CD4-positive, alpha-beta T cell treated with Interleukin-2 at 100 ng/mL for 4 hours (primary cell): ENCODE measurements at regions not wholly inside any gene's neighbourhood (a gene's known extent, or its start where the extent isn't known, plus 50 kb on each side); places are given as distances from the start of the nearest gene placed in this dataset.
A peak's percentile ranks its signal among the peaks of the same experiment; 100 is the strongest.

Experiments used
- DNase-seq: peaks from one replicate; pipeline ENCODE4 v3.0.0-alpha.2; 2020; ENCODE audit warnings: low spot score

DNA sequence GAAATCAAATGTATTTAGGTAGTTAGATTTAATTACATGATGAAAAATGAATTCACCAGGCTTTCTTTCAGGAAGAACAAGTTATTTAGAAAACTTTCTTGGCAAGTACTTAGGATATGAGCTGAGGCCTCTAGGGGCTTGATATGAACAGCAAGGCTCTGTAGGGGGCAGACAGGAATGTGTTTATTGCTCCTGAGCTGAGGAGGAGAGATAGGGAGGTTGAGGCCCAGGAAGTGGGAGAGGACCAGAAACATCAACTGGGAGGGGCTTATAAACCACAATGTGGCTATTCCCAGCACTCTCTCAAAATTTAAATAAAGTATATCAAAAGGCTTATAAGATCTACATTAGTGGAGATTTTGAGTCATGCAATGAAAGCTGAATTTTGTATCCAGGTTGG, 154.0 kb upstream of the MAF start:
- DNase-seq, result no peak

DNA sequence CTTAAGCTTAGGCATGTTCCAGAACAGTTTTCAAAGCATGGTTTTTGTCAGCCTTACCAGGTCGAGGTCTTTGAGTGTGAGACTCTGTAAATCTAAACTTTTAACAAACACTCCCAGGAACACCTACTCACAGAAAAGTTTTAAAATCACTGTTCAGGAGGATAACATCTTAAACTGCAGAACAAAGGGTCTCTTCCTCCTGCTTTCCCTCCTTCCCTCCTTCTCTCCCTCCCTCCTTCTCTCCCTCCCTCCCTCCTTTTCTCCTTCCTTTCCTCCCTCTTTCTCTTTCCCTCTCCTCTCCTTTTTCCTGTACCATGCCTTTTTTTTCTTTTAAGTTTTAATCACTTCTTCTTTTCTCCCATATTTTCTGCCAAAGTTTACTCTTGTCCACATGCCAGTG, 153.5 kb upstream of the MAF start:
- no peak for DNase-seq

DNA sequence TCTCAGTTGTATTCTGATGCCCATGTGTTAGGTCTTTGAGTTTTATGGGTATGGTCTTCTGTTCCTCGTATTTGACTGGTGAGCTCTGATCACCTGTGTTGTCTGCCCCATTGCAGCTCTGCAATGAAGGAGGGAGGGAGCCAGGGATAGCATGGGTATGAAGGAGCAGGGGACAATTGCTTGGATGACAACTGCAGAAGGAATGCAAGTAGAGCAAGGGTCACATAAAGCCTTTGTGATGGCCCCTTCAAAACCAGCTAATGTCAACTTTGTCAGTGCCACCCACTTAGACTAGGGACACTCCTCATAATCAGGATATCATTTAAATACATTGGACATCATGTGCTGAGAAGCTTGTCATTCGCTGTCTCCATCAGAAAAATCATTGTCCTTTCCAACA, 152.7 kb upstream of the MAF start:
- no peak for DNase-seq

DNA sequence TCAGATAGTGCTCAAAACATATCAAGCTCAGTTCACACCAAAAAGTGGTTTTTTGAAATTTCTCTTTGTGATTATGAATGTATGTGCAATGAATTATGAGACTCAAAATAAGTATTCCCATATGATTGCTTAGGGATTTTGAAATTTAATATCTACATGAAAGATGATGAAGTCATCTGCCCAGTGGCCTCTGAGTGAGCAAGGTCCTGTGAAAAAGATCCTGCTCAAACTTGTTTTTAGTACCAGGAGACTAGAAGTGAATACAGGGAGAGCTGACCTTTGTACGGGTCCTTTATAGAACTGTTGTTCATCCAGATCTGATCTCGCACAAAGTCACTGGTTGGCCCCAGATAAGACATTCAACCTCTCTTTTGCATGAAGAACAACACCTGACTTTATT, 151.9 kb upstream of the MAF start:
- DNase-seq, result no peak

DNA sequence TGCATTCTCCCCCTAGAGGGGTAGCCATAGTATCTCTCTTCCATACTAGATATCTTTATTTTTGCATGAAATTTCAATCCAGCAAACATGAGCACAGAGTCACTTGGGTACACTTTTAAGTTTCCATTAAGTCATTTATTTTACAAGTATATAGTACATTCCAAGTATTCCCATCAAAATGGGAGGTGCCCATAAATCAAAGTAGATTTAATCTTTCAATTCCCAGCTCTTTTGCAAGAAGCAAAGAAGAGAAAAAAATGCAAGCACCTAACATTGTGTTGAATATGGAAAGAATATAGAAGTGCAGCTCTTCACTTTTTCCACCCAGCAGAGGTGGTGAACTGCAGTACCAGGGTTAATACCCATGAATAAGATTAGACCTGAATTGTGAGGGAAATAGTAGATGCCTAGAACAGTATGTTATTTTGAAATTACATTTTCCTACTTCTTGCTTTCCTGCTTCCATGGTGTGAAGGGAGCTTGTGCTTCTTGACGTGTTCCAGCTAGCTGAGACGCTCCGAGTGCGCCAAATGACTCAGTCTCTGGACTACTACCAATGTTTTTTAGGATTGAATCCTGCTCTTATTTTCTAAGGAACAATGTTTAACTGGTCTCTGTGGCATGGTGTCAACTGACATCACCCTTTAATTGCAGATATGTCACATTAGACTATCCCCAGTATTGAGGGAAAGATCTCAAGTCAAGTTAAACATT, 151.1 kb upstream of the MAF start:
- DNase-seq, result no peak

DNA sequence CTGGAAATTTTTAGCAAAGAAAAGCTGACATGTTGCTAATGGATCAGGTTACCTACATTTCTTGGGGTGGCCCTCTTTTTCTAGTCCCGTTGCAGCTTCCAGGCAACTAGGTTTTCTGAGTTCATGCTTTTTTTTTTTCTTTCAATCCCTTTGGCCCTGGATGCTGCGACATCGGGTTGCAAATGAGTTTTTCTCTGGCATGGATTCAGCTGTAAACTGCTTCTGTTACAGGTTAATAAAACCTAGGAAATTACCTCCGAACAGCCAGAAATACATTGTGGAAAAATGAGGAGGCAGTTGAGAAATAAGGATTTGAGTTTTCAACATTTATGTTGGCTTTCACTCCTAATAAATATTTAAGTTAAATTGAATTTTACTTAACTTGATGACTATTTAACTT, 149.8 kb upstream of the MAF start:
- DNase-seq, result no peak

DNA sequence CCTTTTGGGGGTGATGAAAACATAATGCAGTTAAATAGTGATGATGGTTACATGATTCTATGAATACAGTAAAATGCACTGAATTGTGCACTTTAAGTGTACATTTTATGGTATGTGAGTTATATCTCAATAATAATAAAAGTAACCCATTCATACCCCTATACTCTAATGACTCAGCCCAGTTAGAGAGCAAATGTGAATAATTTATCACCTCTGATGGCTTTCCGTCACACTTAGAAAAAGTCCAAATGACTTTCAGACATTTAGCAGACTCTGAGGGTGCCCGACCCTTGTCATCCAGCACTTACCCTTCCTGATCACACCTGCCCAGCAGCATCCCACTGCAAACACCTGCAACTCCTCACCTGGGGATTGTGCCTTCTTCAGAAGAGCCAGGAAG, 148.1 kb upstream of the MAF start:
- no peak for DNase-seq

DNA sequence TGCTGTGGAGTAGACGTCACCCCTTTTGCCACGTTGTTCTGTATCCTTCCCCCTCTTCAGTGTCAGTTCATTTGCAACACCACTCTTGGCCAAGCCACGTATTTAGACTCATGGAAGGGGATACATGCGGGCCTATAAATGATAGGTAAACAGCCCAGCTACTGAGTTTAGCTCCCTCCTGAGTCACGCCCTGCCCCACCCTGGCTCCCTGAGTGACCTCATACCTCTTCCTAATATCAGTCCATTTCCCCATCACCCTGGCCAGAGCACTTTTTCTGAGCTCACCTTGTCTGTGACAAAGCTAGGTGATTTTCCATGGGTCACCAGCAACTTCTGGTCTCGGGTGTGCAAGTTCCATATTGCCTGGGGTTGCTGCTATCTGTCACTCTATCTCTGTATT, 147.2 kb upstream of the MAF start:
- DNase-seq, result no peak

DNA sequence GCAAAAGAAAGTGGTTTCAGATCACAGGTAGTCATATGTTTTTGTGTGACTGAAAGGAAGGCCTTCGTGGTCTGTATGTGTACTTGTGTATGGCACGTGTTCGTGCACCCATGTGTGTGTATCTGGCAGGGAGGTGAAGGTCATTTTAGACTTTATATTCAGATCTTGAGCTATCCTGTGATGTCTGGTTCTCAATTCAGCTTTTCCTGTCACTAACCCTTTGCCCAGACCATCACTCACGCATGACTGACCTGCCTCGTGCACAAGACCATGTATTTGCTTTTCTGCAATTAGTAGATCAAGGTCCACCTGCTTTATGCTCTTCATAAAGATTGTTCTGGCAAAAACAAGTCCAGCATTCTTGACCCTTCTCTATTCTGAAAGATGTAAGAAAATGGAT, 139.7 kb upstream of the MAF start:
- DNase-seq, result no peak

DNA sequence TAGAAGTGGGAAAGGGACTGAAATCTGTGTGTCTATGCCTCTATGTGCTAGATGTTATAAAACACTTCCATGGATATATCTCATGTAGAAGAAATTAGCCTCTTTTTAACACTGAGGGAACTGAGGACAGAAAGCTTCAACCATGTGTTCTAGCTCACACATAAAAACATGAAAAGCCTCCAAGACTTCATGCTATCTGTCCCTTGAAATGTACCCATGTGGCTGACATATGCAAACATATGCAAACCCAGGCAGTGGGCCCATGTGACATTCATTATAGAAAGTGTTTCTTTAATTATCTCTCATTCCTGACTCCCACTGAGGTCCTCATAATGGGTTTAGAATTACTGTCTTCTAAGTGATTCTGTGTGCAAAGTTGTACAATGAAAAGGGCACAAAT, 134.7 kb upstream of the MAF start:
- DNase-seq, result no peak

DNA sequence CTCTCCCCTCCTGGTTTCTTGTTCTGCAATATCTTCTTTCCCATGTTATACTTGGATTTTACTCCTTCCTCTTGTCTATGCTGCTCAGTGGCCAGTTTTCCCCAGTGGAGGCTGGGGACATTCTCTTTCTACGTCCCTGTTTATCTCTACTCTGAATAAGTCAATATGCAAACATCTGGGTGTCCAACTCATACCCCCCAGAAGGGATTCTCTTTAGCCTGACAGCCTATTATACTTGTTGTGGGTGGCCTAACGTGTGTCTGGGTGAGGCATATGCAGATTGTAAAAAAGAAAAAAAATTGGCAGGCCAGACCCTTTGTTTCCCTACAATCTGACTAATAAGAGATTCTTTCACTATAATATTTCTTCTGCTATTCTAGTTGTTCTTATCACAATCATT, 134.2 kb upstream of the MAF start:
- DNase-seq, result no peak

DNA sequence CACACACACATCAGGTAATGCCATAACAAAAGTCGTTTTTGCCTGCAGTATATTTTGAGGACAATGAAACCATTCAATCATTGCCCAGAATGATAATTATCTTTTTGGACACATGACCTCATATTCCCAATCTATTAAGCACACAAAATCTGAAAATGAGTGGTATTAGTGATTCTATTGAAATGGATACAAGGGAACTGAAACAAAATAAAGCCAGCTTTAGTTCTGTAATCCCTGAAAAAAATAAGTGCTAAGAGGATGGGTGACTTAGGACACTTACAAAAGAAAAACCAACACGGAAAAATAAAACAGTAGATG, 128.3 kb upstream of the MAF start:
- DNase-seq, result no peak

DNA sequence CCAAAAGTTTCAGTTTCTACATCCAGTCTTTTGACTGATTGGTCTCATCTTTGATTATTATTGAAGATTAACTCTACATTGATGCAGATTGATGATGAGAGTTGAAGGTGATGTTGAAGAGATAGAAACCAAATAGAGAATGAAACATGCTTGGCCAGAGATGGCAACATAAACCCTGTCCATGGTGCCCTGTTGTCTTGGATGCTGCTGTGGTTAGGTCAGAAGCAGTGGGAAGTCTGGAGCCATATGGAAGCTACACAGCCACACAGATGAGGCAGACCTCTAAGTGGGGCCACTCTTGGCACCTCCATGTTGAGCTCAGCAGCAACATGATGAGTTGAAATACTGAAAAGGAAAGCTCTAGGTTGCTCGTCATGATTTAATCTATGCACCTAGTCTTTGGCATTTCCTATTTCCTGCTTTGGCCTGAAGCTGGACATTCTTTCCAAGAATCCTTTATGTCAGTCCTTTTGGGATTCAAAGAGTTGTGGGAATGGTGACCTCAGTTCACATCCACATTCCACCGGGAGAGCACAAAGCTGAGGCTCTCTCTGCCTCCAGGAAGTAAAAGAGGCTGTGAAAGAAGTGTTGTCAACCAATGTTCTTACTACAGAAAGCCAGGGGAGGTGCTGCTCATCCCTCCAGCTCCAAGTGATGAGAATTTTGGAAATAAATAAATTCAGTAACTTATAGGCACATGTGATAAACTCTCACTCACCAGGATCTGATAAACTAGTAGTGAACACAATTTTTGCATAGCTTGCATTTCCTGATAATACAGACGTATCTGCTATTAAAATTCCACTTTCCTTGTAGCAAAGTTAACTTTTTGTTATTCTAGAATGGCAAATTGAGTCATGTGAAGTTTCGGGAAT, 127.7 kb upstream of the MAF start:
- no peak for DNase-seq

DNA sequence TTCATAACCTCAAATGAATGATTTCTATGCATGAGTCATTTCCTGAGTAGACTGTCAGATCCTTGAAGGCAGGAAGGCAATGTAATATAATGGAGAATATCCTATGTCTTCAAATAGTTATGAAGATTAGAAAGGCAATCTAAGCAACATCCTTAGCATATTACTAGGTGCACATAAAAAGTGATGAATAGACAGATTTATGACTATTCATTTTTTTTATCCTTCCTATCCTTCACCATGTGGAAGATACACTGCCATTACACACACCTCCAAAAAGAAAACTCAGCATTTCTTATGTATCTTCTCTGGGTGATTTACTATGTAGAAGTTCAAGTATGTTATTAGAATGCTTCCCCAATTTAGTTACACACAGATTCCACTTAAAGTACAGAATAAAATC, 126.4 kb upstream of the MAF start:
- DNase-seq, result no peak

DNA sequence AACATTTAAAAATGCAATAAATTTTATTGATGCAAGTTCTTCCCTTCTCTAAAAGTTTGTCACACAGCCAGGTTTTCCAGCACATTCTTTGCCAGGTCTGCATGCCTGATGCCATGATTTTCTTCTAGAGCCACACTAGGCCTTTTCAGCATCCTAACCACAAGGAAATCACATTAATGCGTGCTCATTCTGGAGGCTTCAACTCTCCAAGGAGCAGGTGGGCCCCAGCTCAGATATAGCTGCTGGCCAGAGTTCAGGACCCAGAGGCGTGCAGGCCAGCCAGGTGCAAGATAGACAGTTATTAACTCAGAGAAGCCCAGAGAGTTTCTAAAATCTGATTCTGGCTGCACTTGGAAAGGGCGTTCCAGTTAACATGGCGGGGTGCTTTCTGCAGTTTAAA, 124.5 kb upstream of the MAF start:
- DNase-seq, result no peak

DNA sequence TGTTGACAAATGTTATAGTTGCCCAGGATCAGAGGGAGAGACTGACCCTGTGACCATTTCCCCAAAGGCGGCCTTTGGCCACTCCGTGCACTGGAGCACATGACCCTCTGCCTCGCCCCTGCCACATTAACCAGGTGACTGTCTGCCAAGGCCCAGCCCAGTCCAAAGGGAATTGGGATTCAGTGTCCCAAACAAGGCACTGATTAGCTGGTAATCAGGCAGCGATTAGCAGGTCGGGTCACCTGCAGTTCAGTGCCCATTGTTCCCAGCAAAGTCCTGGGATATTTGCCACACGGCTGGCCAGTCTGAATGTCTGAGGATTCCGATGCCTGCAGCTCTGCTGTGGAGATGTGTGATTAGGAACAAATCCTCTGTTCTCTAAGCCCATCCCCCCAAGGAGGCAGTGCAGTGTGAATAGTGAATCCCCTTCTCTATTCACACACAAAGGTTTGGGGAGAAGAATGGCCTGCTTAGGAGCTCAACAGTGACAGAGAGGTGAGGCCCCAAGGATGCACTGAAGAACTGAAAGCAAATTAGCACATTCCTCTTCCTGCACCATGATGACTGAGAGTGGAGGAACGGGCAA, 123.1 kb upstream of the MAF start:
- DNase-seq, result no peak

DNA sequence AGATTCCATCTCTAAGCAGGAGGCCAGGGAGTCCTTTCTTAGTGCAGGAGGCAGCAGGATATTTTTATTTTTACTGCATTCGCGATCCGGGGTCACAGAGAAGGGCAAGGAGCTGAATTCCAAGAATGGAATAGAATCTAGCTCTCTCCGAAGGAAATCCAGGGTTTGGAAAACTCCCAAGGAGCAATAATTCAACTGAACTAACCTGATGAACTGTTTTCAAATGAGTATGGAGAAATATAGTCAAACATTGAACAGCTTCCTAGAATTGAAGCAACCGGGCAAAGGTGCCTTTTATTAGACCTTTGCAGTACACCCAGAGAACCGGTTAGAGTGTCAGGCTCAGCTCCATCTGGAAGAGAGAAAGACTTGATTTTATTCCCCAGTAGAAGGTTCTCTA, 120.7 kb upstream of the MAF start:
- no peak for DNase-seq

DNA sequence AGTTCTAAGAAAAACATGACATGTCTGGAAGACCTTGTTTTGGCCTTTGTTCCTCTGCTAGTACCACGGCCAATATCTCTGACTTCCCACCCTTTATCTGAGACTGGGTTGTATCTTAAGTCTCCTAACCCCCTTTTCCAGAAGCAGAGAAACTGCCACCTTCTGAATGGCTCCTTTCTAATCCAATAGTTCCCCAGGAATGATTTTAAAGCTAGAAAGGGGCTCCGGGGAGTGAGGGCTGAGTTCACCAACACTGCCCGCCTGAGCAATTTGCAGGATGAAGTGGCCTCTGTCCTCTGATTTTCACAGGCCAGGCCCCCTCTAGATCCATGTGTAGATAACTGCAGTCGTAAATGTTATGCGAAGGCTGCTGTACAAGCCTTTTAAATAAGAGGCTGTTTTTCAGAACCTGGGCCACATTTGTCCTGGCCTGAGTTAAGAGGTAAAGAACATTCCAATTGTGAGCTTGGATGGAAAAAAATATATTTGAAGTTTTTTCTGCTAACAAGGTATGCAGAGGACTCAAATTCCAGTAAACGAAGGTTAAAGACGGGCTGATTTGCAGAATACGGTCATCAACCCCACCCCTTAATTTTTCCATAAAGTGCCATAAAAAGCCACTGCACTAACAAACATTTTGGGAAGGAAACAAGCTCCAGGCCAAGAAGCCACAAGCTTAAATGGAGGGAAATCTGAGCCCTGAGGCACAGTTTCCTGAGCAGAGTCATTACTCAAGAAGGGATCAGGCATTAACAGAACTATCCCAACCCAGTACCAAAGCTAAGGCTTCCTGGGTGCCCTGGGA, 117.0 kb upstream of the MAF start:
- no peak for DNase-seq

DNA sequence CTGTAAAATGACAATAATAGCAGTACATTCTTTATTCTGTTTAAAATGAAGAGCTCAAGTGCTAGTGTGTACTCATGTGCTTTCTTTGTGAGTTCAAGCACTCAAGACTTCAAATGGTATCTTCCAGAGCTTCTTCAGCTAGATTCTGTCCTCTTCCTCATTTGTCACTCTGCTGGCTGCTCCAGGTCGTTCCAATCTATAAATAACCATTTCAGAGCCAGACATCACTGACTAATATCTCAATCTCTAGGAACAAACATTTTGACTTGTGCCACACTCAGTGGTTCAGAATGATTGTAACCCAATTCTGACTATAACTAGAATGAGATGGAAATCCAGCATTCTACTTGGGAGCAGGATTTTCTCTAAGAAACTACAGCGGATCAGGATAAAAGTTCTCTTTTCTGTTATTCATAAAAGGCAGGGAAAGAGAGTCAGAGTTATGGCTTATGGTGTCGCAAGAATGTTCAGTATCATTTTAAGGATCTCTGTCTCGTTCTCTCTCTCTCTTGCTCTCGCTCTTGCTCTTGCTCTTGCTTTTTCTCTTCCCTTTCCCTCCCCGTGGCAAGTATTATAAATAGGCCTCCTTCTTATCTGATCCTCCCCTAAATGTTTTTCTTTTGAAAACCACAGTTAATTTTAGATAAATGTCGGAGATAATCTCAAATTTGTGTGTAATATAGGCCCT, 116.3 kb upstream of the MAF start:
- DNase-seq, result peak; percentile 11

DNA sequence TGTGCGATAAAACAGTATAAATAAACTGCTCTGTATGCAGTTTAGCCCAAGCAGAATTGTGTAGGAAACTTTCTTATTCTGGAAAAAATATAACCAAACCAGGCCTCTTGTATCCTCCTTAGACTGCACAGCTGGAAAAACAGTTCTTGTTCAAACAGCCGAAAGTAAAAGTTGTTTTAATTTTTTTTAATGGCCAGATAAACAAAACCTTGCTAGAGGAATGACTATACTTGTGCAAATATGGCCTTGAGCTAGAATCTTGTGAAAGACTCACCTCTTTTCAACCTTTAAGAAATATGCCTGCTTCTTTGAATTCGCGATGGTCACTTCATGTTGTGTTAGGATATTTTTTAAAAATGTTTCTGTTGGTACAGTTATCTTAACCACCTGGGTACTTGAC, 114.5 kb upstream of the MAF start:
- no peak for DNase-seq

DNA sequence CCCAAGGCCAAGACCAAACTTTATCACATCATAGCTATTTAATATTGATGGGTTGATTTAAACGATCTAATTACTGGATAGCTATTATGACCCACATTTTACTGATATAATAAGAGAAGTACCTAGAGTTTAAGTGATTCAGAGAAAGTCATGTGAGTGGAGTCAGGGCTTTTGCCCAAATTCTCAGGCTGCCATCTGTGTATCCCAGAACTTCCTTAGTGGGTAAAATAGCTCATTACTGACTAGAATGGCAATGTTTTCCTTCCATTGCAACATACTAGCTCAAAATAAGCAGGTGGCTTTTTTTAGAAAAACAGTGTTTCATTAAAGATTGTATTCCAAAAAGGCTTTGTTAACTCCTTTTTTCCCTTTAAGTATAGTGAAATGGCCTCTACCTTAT, 113.9 kb upstream of the MAF start:
- no peak for DNase-seq

DNA sequence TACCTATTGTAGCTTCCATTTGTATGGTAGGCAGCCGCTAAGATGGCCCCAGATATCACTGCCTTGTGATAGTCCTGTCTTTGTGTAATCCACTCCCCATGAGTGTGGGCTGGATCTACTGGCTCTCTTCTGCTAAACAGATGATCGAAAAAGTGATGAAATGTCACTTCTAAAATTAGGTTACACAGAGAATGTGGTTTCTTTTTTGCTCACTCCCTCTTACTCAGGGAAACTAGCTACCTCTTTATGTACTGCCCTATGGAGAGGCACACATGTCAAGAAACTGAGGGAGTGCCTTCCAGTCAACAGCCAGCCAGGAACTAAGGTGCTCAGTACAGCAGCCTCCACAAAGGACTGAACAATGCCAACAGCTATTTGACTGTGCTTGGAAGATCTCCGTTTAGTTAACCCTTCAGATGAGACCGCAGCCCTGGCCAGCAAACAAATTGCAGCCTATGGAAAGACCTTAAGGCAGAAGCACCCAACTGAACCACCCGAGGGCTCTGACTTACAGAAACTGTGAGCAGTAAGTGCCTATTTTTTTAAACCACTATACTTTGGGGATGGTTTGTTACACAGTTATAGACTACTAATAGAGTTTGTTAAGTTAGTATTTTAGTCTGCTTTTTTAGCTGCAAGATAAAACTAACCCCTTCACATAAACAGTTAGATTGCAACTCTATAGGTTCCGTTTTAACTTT, 113.2 kb upstream of the MAF start:
- no peak for DNase-seq
